Activated naive CD8-positive, alpha-beta T cell treated with anti-CD3 and anti-CD28 coated beads for 36 hours (primary cell): ENCODE measurements at regions not wholly inside any gene's neighbourhood (a gene's known extent, or its start where the extent isn't known, plus 50 kb on each side); places are given as distances from the start of the nearest gene placed in this dataset.

Experiments
- DNase-seq: peaks from one replicate; pipeline ENCODE4 v3.0.0; 2021
- H3K27ac Mint-ChIP-seq: one replicate; pipeline ENCODE4 v1.8.0; 2022; ENCODE audit warnings: mild to moderate bottlenecking, moderate library complexity, mixed read lengths
- H3K27me3 Mint-ChIP-seq: one replicate; pipeline ENCODE4 v1.8.0; 2022; ENCODE audit warnings: mild to moderate bottlenecking, mixed read lengths
- H3K36me3 Mint-ChIP-seq: one replicate; pipeline ENCODE4 v1.8.0; 2021; ENCODE audit warnings: mild to moderate bottlenecking, mixed read lengths
- H3K4me1 Mint-ChIP-seq: one replicate; pipeline ENCODE4 v1.8.0; 2021; ENCODE audit warnings: mixed read lengths
- H3K4me3 Mint-ChIP-seq: one replicate; pipeline ENCODE4 v1.8.0; 2022; ENCODE audit warnings: mild to moderate bottlenecking, moderate library complexity, mixed read lengths
- H3K9me3 Mint-ChIP-seq: one replicate; pipeline ENCODE4 v1.8.0; 2022; ENCODE audit warnings: mixed read lengths

DNA sequence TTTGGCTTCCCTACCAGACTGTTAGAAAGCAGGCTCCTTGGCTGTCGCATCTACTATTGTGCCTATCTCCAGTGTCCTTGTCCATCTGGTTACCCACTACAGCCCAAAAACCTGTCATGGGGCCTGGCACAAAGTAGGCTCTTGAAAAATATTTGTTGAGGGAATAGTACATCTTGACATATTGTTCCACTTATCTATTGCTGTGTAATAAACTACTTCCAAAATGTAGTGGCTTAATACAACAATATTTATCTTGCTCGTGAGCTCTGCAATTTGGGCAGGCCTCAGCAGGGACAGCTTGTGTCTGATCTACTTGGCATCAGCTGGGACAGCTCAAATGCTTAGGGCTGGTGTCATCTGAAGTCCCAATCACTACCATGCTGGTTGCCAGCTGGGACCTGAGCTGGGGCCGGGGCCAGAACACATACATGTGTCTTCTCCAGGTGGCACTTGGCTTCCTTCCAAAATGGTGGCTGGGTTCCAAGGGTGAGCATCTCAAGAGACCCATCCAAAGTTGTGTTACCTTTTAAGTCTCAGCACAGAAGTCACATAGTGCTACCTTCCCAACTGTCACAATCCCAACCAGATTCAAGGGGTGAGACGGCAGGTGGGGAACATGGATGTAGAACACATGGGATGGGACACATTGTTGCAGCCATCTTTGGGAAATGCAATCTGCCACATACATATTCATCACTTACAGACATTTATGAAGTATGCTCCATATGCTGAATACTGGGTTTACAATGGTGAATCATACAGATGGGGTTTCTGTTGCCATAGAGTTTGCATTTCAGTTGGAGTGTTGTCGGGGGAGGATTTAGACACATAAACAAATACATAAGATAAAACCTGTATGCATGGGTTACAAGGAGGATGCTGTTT is 134.2 kb downstream of the FOXI3 start:
- Mint-ChIP-seq H3K4me3 (no peak overlapping the region), H3K4me1 (no peaks in the 10 kb centered on the region), H3K36me3 (no peaks in the 10 kb centered on the region), H3K27ac (no peak overlapping the region), H3K27me3 (peaks cover 14% of the 10 kb centered on the region), H3K9me3 (no peaks in the 10 kb centered on the region)
- no peak for DNase-seq

DNA sequence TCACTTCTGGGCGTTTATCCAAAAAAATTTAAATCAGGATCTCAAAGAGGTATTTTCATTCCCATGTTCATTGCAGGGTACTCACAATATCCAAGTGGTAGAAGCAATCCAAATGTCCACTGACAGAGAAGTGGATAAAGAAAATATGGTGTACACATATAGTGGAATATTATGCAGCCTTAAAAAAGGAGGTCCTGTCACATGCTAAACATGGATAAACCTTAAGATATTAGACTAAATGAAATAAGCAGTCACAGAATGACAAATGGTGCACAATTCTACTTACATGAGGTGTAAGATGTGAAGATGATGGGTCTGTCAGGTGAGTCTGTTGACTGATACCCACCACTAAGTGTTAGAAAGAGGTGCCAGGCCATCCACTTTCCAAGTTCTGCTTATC is 140.6 kb downstream of the THNSL2 start:
- H3K4me3 Mint-ChIP-seq, result no peak overlapping the region
- H3K36me3 Mint-ChIP-seq, result peaks cover 2% of the 10 kb centered on the region
- H3K27ac Mint-ChIP-seq, result no peak overlapping the region
- peaks cover 16% of the 10 kb centered on the region for H3K27me3 Mint-ChIP-seq
- no peak for DNase-seq
- peaks cover 6% of the 10 kb centered on the region for H3K9me3 Mint-ChIP-seq
- H3K4me1 Mint-ChIP-seq, result no peaks in the 10 kb centered on the region

DNA sequence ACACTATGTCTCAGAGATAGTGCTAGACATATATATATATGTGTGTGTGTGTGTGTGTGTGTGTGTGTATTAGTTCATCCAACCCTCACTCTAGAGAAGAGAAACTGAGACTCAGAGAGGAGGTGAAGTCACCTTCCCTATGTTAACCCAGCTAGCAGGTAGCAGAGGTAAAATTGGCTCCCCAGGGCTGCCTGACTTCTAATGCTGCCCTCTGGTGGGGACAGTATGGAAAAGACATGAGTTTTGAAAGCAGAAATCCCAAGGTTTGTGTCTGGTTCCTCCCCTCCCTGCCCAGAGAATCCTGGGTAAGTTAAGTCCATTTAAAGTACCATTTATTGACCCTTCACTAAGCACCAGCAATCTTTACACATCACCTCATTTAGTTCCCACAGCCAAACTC is 137.7 kb downstream of the THNSL2 start:
- no peaks in the 10 kb centered on the region for H3K4me1 Mint-ChIP-seq
- peaks cover 2% of the 10 kb centered on the region for H3K36me3 Mint-ChIP-seq
- peaks cover 26% of the 10 kb centered on the region for H3K27me3 Mint-ChIP-seq
- no peak overlapping the region for H3K4me3 Mint-ChIP-seq
- peaks cover 6% of the 10 kb centered on the region for H3K9me3 Mint-ChIP-seq
- H3K27ac Mint-ChIP-seq, result no peak overlapping the region
- no peak for DNase-seq

DNA sequence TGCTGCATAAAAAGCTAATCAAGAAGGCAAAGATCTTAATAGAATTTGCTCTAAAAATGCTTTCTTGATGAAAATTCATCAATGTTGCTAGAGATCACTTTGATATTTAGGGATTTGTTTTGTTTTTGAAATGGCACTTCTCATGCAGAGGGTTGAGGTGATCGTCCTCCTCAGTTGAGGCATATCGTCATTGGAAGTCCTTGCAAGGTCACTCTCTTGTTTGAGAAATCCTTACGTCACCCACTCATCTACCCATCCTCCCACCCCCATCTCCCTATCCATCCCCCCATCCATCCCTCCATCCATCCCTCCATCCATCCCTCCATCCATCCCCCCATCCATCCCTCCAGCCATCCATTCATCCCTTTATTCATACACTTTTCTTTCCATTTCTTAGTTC is 133.7 kb downstream of the THNSL2 start:
- Mint-ChIP-seq H3K27ac (no peak overlapping the region), H3K27me3 (peaks cover 29% of the 10 kb centered on the region), H3K36me3 (peaks cover 2% of the 10 kb centered on the region), H3K4me3 (no peak overlapping the region), H3K4me1 (no peaks in the 10 kb centered on the region), H3K9me3 (peaks cover 5% of the 10 kb centered on the region)
- no peak for DNase-seq

DNA sequence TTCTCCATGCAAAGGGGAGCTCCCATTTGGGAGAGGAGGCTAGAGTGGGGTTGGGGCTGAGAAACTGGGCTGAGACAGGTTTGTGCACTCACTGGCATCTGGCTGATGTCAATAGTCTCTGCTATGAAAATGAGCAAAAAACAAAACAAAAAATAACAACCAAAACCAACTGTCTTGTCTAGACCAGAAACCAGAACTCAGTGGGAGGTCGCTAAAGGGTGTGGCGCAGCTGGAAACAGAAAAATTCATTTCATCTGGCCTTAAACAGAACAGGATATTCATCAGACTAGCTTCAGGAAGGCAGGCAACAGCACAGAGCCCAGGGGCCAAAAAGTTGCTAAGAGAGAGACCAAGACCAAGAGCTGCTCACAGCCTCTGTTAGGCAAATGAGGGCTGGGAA is 126.1 kb downstream of the THNSL2 start:
- H3K36me3 Mint-ChIP-seq, result no peaks in the 10 kb centered on the region
- DNase-seq, result no peak
- H3K9me3 Mint-ChIP-seq, result no peaks in the 10 kb centered on the region
- no peak overlapping the region for H3K4me3 Mint-ChIP-seq
- no peak overlapping the region for H3K27ac Mint-ChIP-seq
- H3K27me3 Mint-ChIP-seq, result peaks cover 9% of the 10 kb centered on the region
- no peaks in the 10 kb centered on the region for H3K4me1 Mint-ChIP-seq

DNA sequence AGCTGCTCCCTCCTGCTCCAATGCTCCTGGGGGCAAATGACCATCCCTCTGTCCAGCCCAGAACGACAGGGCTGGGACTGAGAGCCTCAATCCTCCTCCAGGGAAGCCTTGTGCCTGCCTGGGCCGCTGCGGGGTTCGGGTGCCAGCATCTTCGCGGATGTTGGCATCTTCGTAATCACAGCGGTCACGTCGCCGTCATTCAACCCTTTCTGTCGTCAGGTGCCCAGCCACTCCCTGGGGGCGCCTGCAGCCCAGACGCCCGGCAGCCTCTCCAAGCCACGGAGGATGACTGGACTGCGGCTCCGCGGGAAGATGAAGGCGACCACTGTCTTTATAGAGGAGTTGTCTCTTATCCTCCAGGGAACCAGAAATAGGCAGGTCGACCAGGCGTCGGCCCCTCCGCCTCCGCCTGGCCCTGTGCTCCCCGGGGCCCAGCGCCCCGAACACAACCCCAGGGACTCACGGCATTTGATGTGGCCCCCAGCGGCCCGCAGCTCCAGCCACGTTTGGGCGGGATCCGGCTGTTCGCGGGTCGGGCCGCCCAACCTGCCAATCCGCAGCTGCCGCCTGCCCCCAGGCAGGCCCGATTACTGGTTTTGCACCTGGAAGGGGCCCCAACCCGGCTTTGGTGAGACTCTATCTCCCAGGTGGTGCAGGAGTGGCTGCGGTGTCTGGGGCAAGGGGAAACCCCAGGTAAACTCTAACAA is 113.9 kb downstream of the THNSL2 start:
- H3K27me3 Mint-ChIP-seq, result peaks cover 20% of the 10 kb centered on the region
- H3K36me3 Mint-ChIP-seq, result no peaks in the 10 kb centered on the region
- H3K27ac Mint-ChIP-seq, result no peak overlapping the region
- H3K4me3 Mint-ChIP-seq, result no peak overlapping the region
- no peaks in the 10 kb centered on the region for H3K4me1 Mint-ChIP-seq
- no peaks in the 10 kb centered on the region for H3K9me3 Mint-ChIP-seq
- no peak for DNase-seq

DNA sequence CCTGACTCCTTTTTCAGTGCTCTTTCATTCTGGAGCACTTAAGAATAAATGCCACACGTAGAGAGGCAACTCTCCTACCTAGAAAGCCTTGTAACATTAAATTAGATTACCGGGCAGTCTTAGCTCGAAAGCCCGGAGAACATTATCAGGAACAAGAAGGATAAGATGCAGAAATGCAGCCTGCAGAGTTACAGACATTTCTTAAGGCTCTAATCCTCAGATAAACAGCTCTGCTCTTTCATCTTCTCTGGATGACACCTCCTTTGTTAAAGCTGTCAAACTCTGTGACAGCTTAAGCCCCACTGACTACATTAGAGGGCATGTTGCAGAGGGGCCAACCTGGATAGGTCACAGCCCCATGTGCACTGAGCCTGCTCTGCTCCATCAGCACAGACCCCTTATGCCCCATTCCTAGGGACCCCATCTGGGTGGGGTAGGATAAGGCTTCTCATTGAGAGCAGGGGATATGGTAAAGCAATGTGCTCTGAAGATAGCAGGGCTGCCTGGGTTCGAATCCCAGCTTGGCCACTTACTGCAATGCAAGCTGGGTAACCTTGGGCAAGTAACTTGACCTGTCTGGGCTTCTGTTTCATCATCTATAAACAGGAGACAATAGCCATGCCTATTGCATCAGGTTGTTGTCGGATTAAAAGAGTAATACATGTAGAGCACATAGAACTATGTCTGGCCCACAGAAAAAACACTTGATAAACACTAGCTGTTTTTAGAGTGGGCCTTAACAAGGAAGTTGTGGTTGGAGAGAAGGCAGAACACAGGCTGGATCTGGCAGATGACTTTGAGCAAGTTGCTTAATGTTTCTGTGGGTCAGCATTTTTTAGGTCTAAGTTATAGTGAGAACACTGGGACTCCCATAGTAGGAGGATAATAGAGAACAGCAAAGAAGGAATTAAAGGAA is 111.4 kb downstream of the THNSL2 start:
- no peaks in the 10 kb centered on the region for H3K9me3 Mint-ChIP-seq
- no peak overlapping the region for H3K4me3 Mint-ChIP-seq
- peaks cover 16% of the 10 kb centered on the region for H3K27me3 Mint-ChIP-seq
- no peaks in the 10 kb centered on the region for H3K36me3 Mint-ChIP-seq
- no peak for DNase-seq
- H3K27ac Mint-ChIP-seq, result no peak overlapping the region
- no peaks in the 10 kb centered on the region for H3K4me1 Mint-ChIP-seq

DNA sequence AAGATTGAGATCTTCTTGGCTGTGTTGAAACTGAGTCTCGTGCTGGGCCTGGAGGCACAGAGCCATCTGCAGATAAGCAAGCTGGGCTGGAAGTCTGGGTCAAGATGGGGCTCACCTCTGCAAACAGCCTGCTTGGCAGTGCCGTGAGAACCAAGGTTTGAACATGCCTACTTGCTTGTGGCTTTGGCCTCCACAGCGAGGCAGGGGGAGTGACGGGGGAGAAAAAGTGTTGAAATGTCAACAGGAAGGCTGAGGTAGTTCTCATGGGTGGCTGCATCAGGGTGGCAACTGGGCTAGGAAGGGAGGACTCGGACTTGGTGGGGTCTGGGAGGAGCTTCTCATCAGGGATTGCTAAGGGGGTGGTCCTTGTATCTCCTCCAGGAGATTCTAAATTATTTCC is 99.7 kb downstream of the THNSL2 start:
- no peak overlapping the region for H3K27ac Mint-ChIP-seq
- H3K4me3 Mint-ChIP-seq, result no peak overlapping the region
- peaks cover 4% of the 10 kb centered on the region for H3K27me3 Mint-ChIP-seq
- DNase-seq, result no peak
- no peaks in the 10 kb centered on the region for H3K36me3 Mint-ChIP-seq
- peaks cover 6% of the 10 kb centered on the region for H3K4me1 Mint-ChIP-seq
- peaks cover 2% of the 10 kb centered on the region for H3K9me3 Mint-ChIP-seq

DNA sequence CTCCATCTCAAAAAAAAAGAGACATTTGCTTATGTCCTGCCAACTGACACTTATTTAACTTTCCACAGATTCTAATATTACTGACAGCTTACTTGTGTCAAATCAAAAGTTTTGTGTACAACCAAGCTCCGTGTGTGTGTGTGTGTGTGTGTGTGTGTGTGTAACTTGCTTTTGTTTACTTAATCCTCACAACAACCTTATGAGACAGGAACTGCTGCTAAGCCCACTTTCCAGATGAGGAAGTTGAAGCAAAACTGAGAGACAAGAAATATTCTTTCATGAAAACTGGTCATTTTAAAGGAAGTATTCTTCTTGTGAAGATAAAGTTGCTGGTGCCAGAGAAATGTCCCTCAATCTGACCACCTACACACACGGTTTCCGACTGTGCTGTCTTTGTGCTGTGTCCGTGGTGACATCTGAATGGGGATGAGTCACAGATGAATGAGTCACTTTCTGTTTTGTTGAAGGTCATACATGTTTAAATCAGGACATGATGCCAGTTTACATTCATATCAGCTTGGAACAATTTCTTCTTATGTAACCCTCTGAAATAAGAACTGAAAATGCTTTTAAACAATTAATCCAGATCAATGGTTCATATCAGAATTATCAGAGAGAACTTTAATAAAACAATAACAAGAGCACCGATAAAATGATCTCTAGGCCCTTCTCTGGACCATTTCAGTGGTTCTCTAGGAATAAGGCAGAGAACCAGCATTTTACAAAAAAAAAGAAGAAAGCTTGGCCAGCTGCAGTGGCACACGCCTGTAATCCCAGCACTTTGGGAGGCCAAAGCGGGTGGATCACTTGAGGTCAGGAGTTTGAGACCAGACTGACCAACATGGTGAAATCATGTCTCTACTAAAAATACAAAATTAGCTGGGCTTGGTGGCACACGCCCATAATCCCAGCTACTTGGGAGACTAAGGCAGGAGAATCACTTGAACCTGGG is 95.5 kb downstream of the THNSL2 start:
- H3K9me3 Mint-ChIP-seq, result peaks cover 2% of the 10 kb centered on the region
- peaks cover 6% of the 10 kb centered on the region for H3K4me1 Mint-ChIP-seq
- H3K27me3 Mint-ChIP-seq, result peaks cover 16% of the 10 kb centered on the region
- DNase-seq, result peak; percentile 17
- H3K27ac Mint-ChIP-seq, result no peak overlapping the region
- no peak overlapping the region for H3K4me3 Mint-ChIP-seq
- no peaks in the 10 kb centered on the region for H3K36me3 Mint-ChIP-seq

DNA sequence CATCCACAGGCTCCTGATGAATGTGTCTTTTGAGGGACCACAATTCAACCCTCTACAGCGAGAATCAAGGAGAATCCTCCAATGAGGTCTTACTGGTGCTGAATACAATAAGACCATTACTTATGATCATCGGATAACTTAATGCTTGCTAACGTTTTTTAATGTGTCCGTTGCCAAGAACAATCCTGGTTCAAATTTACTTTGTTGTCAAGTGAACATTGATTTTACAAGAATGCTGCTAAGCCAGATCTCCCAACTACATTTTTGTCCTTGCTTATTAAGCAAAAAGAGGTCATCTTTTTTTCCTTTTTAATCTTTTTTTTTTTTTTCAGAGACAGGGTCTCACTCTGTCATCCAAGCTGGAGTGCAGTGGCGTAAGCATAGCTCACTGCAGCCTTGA is 93.7 kb downstream of the THNSL2 start:
- no peaks in the 10 kb centered on the region for H3K9me3 Mint-ChIP-seq
- peaks cover 16% of the 10 kb centered on the region for H3K27me3 Mint-ChIP-seq
- H3K27ac Mint-ChIP-seq, result no peak overlapping the region
- peaks cover 6% of the 10 kb centered on the region for H3K4me1 Mint-ChIP-seq
- DNase-seq, result no peak
- H3K36me3 Mint-ChIP-seq, result no peaks in the 10 kb centered on the region
- no peak overlapping the region for H3K4me3 Mint-ChIP-seq

DNA sequence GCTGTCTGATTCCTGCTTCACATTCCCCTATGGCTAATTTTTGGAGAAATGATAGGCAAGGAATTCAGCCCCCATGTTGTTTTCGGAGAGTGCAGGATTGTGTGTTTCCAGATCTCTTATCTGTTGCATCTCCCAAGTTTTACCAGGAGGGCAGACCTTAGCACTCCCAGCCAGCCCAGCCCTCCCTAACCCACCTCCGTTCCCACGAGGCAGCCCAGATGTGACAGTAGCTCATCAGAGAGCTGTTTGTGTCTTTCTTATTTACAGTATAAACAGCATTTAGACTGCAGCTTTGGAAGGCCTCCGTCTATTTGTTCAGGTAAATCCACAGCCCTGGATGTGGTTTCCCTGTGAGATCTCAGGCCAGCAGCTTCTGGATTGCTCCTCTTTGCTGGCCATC is 91.6 kb downstream of the THNSL2 start:
- H3K4me3 Mint-ChIP-seq, result no peak overlapping the region
- no peak overlapping the region for H3K27ac Mint-ChIP-seq
- H3K36me3 Mint-ChIP-seq, result no peaks in the 10 kb centered on the region
- H3K4me1 Mint-ChIP-seq, result peaks cover 6% of the 10 kb centered on the region
- no peak for DNase-seq
- peaks cover 18% of the 10 kb centered on the region for H3K27me3 Mint-ChIP-seq
- H3K9me3 Mint-ChIP-seq, result no peaks in the 10 kb centered on the region

DNA sequence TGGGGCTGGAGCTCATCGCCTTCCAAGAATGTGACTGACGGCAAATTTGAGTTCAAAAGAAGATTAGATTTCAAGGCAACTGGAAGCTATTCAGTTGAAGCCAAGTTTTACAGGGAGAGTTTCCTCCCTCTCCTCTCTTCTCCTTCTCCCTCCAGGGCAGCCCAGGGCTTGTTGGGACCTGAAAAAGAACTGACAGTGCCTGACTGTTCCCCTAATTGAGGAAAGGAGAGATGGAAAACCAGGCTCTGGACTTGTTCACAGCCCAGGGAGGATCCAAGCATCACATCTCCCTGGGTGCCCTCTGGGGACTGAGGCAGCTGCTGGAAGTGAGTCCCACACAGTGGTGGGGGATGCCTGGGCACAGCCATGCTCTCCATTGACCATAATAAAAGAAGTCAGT is 88.1 kb downstream of the THNSL2 start:
- no peaks in the 10 kb centered on the region for H3K9me3 Mint-ChIP-seq
- H3K4me1 Mint-ChIP-seq, result no peaks in the 10 kb centered on the region
- peaks cover 12% of the 10 kb centered on the region for H3K27me3 Mint-ChIP-seq
- no peak overlapping the region for H3K4me3 Mint-ChIP-seq
- no peak for DNase-seq
- no peak overlapping the region for H3K27ac Mint-ChIP-seq
- no peaks in the 10 kb centered on the region for H3K36me3 Mint-ChIP-seq

DNA sequence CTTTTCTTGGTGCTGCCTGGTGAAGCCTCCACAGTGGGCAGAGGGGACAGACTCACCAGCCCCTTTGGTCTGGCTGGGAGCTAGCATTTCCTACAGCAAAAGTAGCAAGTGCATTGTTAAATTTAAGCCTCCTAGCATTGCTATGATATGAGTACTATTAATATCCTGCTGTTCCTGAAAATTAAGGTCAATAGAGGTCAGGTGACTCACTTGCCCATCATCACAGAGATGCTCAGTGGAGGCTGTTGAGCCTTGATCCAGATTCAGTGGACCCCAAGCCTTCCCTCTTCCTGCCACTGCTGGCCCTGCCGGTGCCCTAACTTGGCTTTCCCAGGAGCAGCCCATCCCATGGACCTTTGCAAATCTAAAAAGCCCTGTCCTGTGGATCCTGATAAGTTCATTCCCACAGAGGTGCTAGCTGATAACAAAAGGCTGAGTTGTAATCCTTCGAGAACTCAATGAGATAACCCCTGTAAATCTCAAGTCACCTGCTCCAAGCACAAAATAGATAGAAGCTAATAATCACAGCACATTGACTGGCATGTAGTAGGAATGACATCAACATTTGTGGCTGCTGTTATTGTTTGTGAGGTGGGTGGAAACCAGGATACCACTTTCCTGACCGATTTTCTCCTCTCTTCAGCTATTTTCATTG is 84.4 kb downstream of the THNSL2 start:
- Mint-ChIP-seq H3K9me3 (no peaks in the 10 kb centered on the region), H3K36me3 (no peaks in the 10 kb centered on the region), H3K27me3 (peaks cover 12% of the 10 kb centered on the region), H3K4me3 (no peak overlapping the region), H3K4me1 (no peaks in the 10 kb centered on the region), H3K27ac (no peak overlapping the region)
- no peak for DNase-seq

DNA sequence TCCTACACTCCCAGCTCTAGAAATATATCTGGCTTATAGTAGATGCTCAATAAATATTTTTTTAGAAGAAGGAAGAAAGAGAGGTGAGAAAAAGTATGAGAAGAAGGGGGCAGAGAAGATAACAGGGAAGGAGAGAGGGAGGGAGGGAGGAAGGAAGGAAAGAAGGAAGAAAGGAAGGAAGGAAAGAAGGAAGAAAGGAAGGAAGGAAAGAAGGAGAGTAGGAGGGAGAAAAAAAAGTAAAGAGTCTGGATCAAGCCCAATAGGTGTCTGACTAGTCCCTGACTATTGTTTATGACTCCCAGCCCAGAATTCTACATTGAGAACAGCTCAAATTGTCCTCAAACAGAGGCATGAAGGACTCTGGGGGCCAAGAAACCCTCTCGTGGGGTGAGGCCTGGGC is 83.9 kb downstream of the THNSL2 start:
- Mint-ChIP-seq H3K9me3 (no peaks in the 10 kb centered on the region), H3K36me3 (no peaks in the 10 kb centered on the region), H3K27me3 (peaks cover 17% of the 10 kb centered on the region), H3K4me1 (no peaks in the 10 kb centered on the region), H3K27ac (no peak overlapping the region), H3K4me3 (no peak overlapping the region)
- DNase-seq, result no peak
